Naive thymus-derived CD8-positive, alpha-beta T cell (primary cell): ENCODE measurements at regions not wholly inside any gene's neighbourhood (a gene's known extent, or its start where the extent isn't known, plus 50 kb on each side); places are given as distances from the start of the nearest gene placed in this dataset.

Source experiments
- ATAC-seq, 2 donors: fragments of 150-1000 bp; cut with Tn5 transposase in 1 of 2; sonication (Bioruptor Pico), chemical (Tn5 transposase) in 1 of 2; 1 replicate in 1 of 2; 2 replicates in 1 of 2; pipeline ENCODE4 v1.10.0; 2021; ENCODE audit warnings: mild to moderate bottlenecking in 2 of 2, moderate library complexity in 2 of 2
- POLR2A ChIA-PET: fragments of 350-600 bp; sonication (Branson Sonifier 250); formaldehyde crosslinking; loops from one replicate; lab custom pipeline; 2021; ENCODE audit warnings: antibody characterized with exemption; lab: Charles Lee
- DNase-seq, 10 donors: peaks; one replicate each; pipeline versions ENCODE4 v3.0.0 to v3.0.0-alpha.2; 2020 to 2022
- H3K27ac Mint-ChIP-seq, 10 donors: one replicate each; pipeline ENCODE4 v1.8.0; 2020 to 2022; ENCODE audit warnings: mild to moderate bottlenecking in 10 of 10, mixed read lengths in 10 of 10, moderate library complexity in 4 of 10, inconsistent platforms in 1 of 10
- H3K27me3 Mint-ChIP-seq, 5 donors: one replicate each; pipeline ENCODE4 v1.8.0; 2021 to 2022; ENCODE audit warnings: mixed read lengths in 5 of 5
- H3K36me3 Mint-ChIP-seq, 3 donors: one replicate each; pipeline ENCODE4 v1.8.0; 2020 to 2022; ENCODE audit warnings: mixed read lengths in 3 of 3, mild to moderate bottlenecking in 2 of 3, inconsistent platforms in 1 of 3
- H3K4me1 Mint-ChIP-seq, 4 donors: one replicate each; pipeline ENCODE4 v1.8.0; 2021 to 2022; ENCODE audit warnings: mixed read lengths in 4 of 4
- H3K4me3 Mint-ChIP-seq, 10 donors: one replicate each; pipeline ENCODE4 v1.8.0; 2020 to 2022; ENCODE audit warnings: mild to moderate bottlenecking in 10 of 10, mixed read lengths in 10 of 10, moderate library complexity in 6 of 10, inconsistent platforms in 1 of 10
- H3K9me3 Mint-ChIP-seq, 9 donors: one replicate each; pipeline ENCODE4 v1.8.0; 2020 to 2022; ENCODE audit warnings: mixed read lengths in 9 of 9, mild to moderate bottlenecking in 3 of 9, inconsistent platforms in 1 of 9, moderate library complexity in 1 of 9

GRCh38 chr17:14498812-14499211 is 197.9 kb downstream of the HS3ST3B1 start:
- no peak overlapping the region for H3K27ac Mint-ChIP-seq
- H3K4me1 Mint-ChIP-seq = no peaks in the 10 kb centered on the region
- H3K4me3 Mint-ChIP-seq = no peak overlapping the region
- ATAC-seq = no peak
- DNase-seq = no peak
- POLR2A ChIA-PET = interaction anchor here (1.0 kb wide), 1 partner anchor 198 kb away, joined by 4 read pairs; the partner anchor contains the start of gene HS3ST3B1
- peaks cover 0 to 18% (median 4%) of the 10 kb centered on the region in 9 donors for H3K9me3 Mint-ChIP-seq
- H3K27me3 Mint-ChIP-seq = peaks cover 0 to 7% (median 1%) of the 10 kb centered on the region in 5 donors
- H3K36me3 Mint-ChIP-seq = peaks cover 0 to 12% (median 6%) of the 10 kb centered on the region in 3 donors

- POLR2A ChIA-PET = no interaction called here
- H3K27me3 Mint-ChIP-seq = peaks cover 0 to 7% (median 1%) of the 10 kb centered on the region in 5 donors
Measured at GRCh38 chr17:14494161-14494560, 193.3 kb downstream of the HS3ST3B1 start.

GRCh38 chr17:14489986-14490385 is 189.1 kb downstream of the HS3ST3B1 start:
- POLR2A ChIA-PET = no interaction called here
- H3K4me1 Mint-ChIP-seq = peaks cover 0 to 6% (median 0%) of the 10 kb centered on the region in 4 donors
- H3K27ac Mint-ChIP-seq = no peak overlapping the region
- peaks cover 0 to 8% (median 4%) of the 10 kb centered on the region in 9 donors for H3K9me3 Mint-ChIP-seq
- H3K27me3 Mint-ChIP-seq = peaks cover 0 to 1% (median 0%) of the 10 kb centered on the region in 5 donors
- no peak for ATAC-seq
- DNase-seq = no peak
- H3K36me3 Mint-ChIP-seq = peaks cover 0 to 6% (median 3%) of the 10 kb centered on the region in 3 donors
- H3K4me3 Mint-ChIP-seq = no peak overlapping the region

More at GRCh38 chr17:14494161-14494560, 193.3 kb downstream of the HS3ST3B1 start:
- Mint-ChIP-seq H3K27ac (no peak overlapping the region), H3K4me3 (no peak overlapping the region), H3K9me3 (peaks cover 0 to 18% (median 5%) of the 10 kb centered on the region in 9 donors), H3K36me3 (peaks cover 0 to 12% (median 6%) of the 10 kb centered on the region in 3 donors), H3K4me1 (no peaks in the 10 kb centered on the region)
- ATAC-seq (no peak), DNase-seq (no peak)

GRCh38 chr17:14488958-14489550 is 188.2 kb downstream of the HS3ST3B1 start:
- Mint-ChIP-seq H3K27ac (no peak overlapping the region), H3K4me1 (peaks cover 0 to 6% (median 0%) of the 10 kb centered on the region in 4 donors), H3K4me3 (no peak overlapping the region), H3K36me3 (no peaks in the 10 kb centered on the region), H3K27me3 (no peaks in the 10 kb centered on the region), H3K9me3 (peaks cover 0 to 4% (median 0%) of the 10 kb centered on the region in 9 donors)
- POLR2A ChIA-PET = interaction anchor here (0.7 kb wide), 1 partner anchor 94 kb away, joined by 3 read pairs; no protein-coding TSS in a partner anchor
- ATAC-seq (no peak), DNase-seq (no peak)

GRCh38 chr17:14487068-14487467 is 186.2 kb downstream of the HS3ST3B1 start:
- POLR2A ChIA-PET = no interaction called here
- no peaks in the 10 kb centered on the region for H3K27me3 Mint-ChIP-seq
- H3K4me1 Mint-ChIP-seq = peaks cover 0 to 6% (median 0%) of the 10 kb centered on the region in 4 donors
- no peaks in the 10 kb centered on the region for H3K36me3 Mint-ChIP-seq
- peak overlapping the region in 2 of 10 donors; percentile 44 to 84 for H3K27ac Mint-ChIP-seq
- H3K9me3 Mint-ChIP-seq = peaks cover 0 to 3% (median 0%) of the 10 kb centered on the region in 9 donors
- H3K4me3 Mint-ChIP-seq = no peak overlapping the region
- no peak for ATAC-seq
- no peak for DNase-seq

GRCh38 chr17:14482715-14483114 is 181.8 kb downstream of the HS3ST3B1 start:
- DNase-seq (no peak), ATAC-seq (no peak)
- no peak overlapping the region for H3K27ac Mint-ChIP-seq
- H3K36me3 Mint-ChIP-seq = peaks cover 0 to 8% (median 0%) of the 10 kb centered on the region in 3 donors
- POLR2A ChIA-PET = no interaction called here
- H3K4me3 Mint-ChIP-seq = no peak overlapping the region
- H3K27me3 Mint-ChIP-seq = peaks cover 0 to 2% (median 0%) of the 10 kb centered on the region in 5 donors
- peaks cover 0 to 5% (median 0%) of the 10 kb centered on the region in 4 donors for H3K4me1 Mint-ChIP-seq
- peaks cover 0 to 14% (median 0%) of the 10 kb centered on the region in 9 donors for H3K9me3 Mint-ChIP-seq

GRCh38 chr17:14481664-14482063 is 180.8 kb downstream of the HS3ST3B1 start:
- Mint-ChIP-seq H3K27me3 (peaks cover 0 to 2% (median 0%) of the 10 kb centered on the region in 5 donors), H3K27ac (peak overlapping the region in 1 of 10 donors; percentile 8), H3K4me3 (no peak overlapping the region), H3K4me1 (peaks cover 0 to 2% (median 0%) of the 10 kb centered on the region in 4 donors), H3K9me3 (peaks cover 0 to 14% (median 0%) of the 10 kb centered on the region in 9 donors), H3K36me3 (peaks cover 0 to 8% (median 0%) of the 10 kb centered on the region in 3 donors)
- DNase-seq = no peak
- ATAC-seq = no peak
- POLR2A ChIA-PET = no interaction called here

- POLR2A ChIA-PET = no interaction called here
- peaks cover 0 to 9% (median 0%) of the 10 kb centered on the region in 9 donors for H3K9me3 Mint-ChIP-seq
- H3K36me3 Mint-ChIP-seq = no peaks in the 10 kb centered on the region
- peaks cover 0 to 2% (median 0%) of the 10 kb centered on the region in 5 donors for H3K27me3 Mint-ChIP-seq
- ATAC-seq = no peak
- H3K27ac Mint-ChIP-seq = no peak overlapping the region
- peaks cover 0 to 2% (median under 1%) of the 10 kb centered on the region in 4 donors for H3K4me1 Mint-ChIP-seq
- DNase-seq = no peak
- H3K4me3 Mint-ChIP-seq = no peak overlapping the region
Measured at GRCh38 chr17:14474591-14474990, 173.7 kb downstream of the HS3ST3B1 start.

GRCh38 chr17:14471052-14471451 is 170.2 kb downstream of the HS3ST3B1 start:
- H3K9me3 Mint-ChIP-seq = peaks cover 0 to 15% (median 5%) of the 10 kb centered on the region in 9 donors
- peaks cover 0 to 2% (median 0%) of the 10 kb centered on the region in 5 donors for H3K27me3 Mint-ChIP-seq
- no peak overlapping the region for H3K4me3 Mint-ChIP-seq
- H3K4me1 Mint-ChIP-seq = peaks cover 0 to 1% (median 0%) of the 10 kb centered on the region in 4 donors
- peak overlapping the region in 1 of 10 donors; percentile 1 for H3K27ac Mint-ChIP-seq
- POLR2A ChIA-PET = no interaction called here
- ATAC-seq (no peak), DNase-seq (no peak)
- H3K36me3 Mint-ChIP-seq = peaks cover 0 to 8% (median 4%) of the 10 kb centered on the region in 3 donors

GRCh38 chr17:14470417-14470816 is 169.5 kb downstream of the HS3ST3B1 start:
- ATAC-seq (no peak), DNase-seq (no peak)
- no peak overlapping the region for H3K27ac Mint-ChIP-seq
- peaks cover 0 to 1% (median under 1%) of the 10 kb centered on the region in 4 donors for H3K4me1 Mint-ChIP-seq
- peaks cover 0 to 8% (median 4%) of the 10 kb centered on the region in 3 donors for H3K36me3 Mint-ChIP-seq
- POLR2A ChIA-PET = no interaction called here
- H3K27me3 Mint-ChIP-seq = peaks cover 0 to 2% (median 0%) of the 10 kb centered on the region in 5 donors
- no peak overlapping the region for H3K4me3 Mint-ChIP-seq
- H3K9me3 Mint-ChIP-seq = peaks cover 0 to 15% (median 5%) of the 10 kb centered on the region in 9 donors

GRCh38 chr17:14469971-14470370 is 169.1 kb downstream of the HS3ST3B1 start:
- Mint-ChIP-seq H3K4me1 (peaks cover 0 to 1% (median under 1%) of the 10 kb centered on the region in 4 donors), H3K4me3 (no peak overlapping the region), H3K9me3 (peaks cover 0 to 15% (median 5%) of the 10 kb centered on the region in 9 donors), H3K27me3 (no peaks in the 10 kb centered on the region), H3K36me3 (peaks cover 0 to 8% (median 4%) of the 10 kb centered on the region in 3 donors), H3K27ac (no peak overlapping the region)
- ATAC-seq (no peak), DNase-seq (no peak)
- POLR2A ChIA-PET = interaction anchor here (0.6 kb wide), 1 partner anchor 174 kb away, joined by 7 read pairs; no protein-coding TSS in a partner anchor

GRCh38 chr17:14468858-14469257 is 168.0 kb downstream of the HS3ST3B1 start:
- no peak for DNase-seq
- no peak for ATAC-seq
- POLR2A ChIA-PET = no interaction called here
- Mint-ChIP-seq H3K27ac (peak overlapping the region in 1 of 10 donors; percentile 14), H3K27me3 (no peaks in the 10 kb centered on the region), H3K4me1 (peaks cover 0 to 1% (median under 1%) of the 10 kb centered on the region in 4 donors), H3K36me3 (peaks cover 0 to 8% (median 4%) of the 10 kb centered on the region in 3 donors), H3K9me3 (peaks cover 0 to 15% (median 5%) of the 10 kb centered on the region in 9 donors), H3K4me3 (no peak overlapping the region)

- H3K27me3 Mint-ChIP-seq = peaks cover 0 to 3% (median 0%) of the 10 kb centered on the region in 5 donors
- H3K27ac Mint-ChIP-seq = no peak overlapping the region
- POLR2A ChIA-PET = interaction anchor here (2.1 kb wide), 1 partner anchor 32 kb away, joined by 6 read pairs; no protein-coding TSS in a partner anchor
- H3K4me3 Mint-ChIP-seq = no peak overlapping the region
- no peak for ATAC-seq
- DNase-seq = no peak
- H3K9me3 Mint-ChIP-seq = peaks cover 0 to 2% (median 0%) of the 10 kb centered on the region in 9 donors
- peaks cover 17 to 44% (median 29%) of the 10 kb centered on the region in 4 donors for H3K4me1 Mint-ChIP-seq
- H3K36me3 Mint-ChIP-seq = peaks cover 0 to 5% (median 2%) of the 10 kb centered on the region in 3 donors
Measured at GRCh38 chr17:14461227-14461548, 160.3 kb downstream of the HS3ST3B1 start.
